ENCODE measurements at regions not wholly inside any gene's neighbourhood (a gene's known extent, or its start where the extent isn't known, plus 50 kb on each side); places are given as distances from the start of the nearest gene placed in this dataset.

DNA sequence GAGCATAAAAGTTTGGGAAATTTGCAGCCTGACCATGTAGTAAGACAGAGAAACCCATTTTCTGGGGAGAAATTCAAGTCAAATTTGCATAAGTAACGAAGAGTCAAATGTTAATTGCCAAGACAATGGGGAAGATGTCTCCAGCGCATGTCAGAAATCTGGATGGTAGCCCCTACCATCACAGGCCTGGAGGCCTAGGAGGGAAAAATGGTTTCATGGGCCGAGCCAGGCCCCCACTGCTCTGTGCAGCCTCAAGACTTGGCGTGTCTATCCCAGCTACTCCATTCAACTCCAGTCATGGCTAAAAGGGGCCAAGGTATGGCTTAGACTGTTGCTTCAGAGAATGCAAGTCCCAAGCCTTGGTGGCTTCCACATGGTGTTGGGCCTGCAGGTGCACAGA lies 269.8 kb downstream of the RFC3 start:
- H2AFZ ChIP-seq (ENCODE audit: low read length): no peak overlapping the region
- Mint-ChIP-seq H3K9me3 (peaks cover 28 to 40% of the 10 kb centered on the region in 2 experiments), H3K4me1 (no peaks in the 10 kb centered on the region), H3K4me3 (no peak overlapping the region), H3K27me3 (ENCODE audit: low read depth) (no peaks in the 10 kb centered on the region), H3K36me3 (ENCODE audit: insufficient read depth in 1 of 3, low read depth in 3 of 3) (peaks cover 11 to 38% (median 24%) of the 10 kb centered on the region in 3 experiments), H3K27ac (no peak overlapping the region)
- no peak overlapping the region for H4K8ac ChIP-seq (replicated peaks; ENCODE audit: insufficient read length, low read depth, low read length)
- no peak overlapping the region for H3K27ac ChIP-seq (ENCODE audit: insufficient read length, low read depth, low read length)
- WGBS (ENCODE audit: extremely low coverage, insufficient read length, low lambda C conversion rate): no CpG with 5 or more reads among the region's 4 CpGs
- H3K9ac ChIP-seq (ENCODE audit: extremely low read depth, insufficient read length, low read length): no peak overlapping the region
- no peak for DNase-seq
- H3K79me1 ChIP-seq (ENCODE audit: insufficient read depth, low read depth, low read length, poor library complexity, severe bottlenecking): no peaks in the 10 kb centered on the region
- no peak overlapping the region for H2BK5ac ChIP-seq (ENCODE audit: insufficient read length, low read length)
- no peak overlapping the region for H3K23ac ChIP-seq (ENCODE audit: insufficient read length, low read depth, low read length)
- H3K14ac ChIP-seq (ENCODE audit: insufficient read depth, low read length): no peak overlapping the region
- no peak overlapping the region for H3K4ac ChIP-seq (ENCODE audit: low read depth, low read length)
- no peak overlapping the region for H4K91ac ChIP-seq (ENCODE audit: insufficient read length, low read depth, low read length)
- TF ChIP-seq, protein P1, sequence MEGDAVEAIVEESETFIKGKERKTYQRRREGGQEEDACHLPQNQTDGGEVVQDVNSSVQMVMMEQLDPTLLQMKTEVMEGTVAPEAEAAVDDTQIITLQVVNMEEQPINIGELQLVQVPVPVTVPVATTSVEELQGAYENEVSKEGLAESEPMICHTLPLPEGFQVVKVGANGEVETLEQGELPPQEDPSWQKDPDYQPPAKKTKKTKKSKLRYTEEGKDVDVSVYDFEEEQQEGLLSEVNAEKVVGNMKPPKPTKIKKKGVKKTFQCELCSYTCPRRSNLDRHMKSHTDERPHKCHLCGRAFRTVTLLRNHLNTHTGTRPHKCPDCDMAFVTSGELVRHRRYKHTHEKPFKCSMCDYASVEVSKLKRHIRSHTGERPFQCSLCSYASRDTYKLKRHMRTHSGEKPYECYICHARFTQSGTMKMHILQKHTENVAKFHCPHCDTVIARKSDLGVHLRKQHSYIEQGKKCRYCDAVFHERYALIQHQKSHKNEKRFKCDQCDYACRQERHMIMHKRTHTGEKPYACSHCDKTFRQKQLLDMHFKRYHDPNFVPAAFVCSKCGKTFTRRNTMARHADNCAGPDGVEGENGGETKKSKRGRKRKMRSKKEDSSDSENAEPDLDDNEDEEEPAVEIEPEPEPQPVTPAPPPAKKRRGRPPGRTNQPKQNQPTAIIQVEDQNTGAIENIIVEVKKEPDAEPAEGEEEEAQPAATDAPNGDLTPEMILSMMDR (conservative IDR thresholded peaks at IDR 0.05): no peak
- H4K20me1 ChIP-seq (ENCODE audit: control insufficient read depth, insufficient read depth, insufficient read length): no peaks in the 10 kb centered on the region
- H2BK120ac ChIP-seq (ENCODE audit: low read depth, low read length, poor library complexity, severe bottlenecking): no peak overlapping the region
- peaks cover 8% of the 10 kb centered on the region for H3K9me3 ChIP-seq (ENCODE audit: control insufficient read depth, low read depth, low read length)
- H3K79me2 ChIP-seq (ENCODE audit: insufficient read depth, low read length): no peaks in the 10 kb centered on the region
- H2BK20ac ChIP-seq (ENCODE audit: low read depth, low read length, poor library complexity, severe bottlenecking): no peak overlapping the region
- H3K18ac ChIP-seq (ENCODE audit: insufficient read length, low read depth, low read length): no peak overlapping the region
- H2AK5ac ChIP-seq (ENCODE audit: insufficient read length, low read length): no peak overlapping the region
- no peak overlapping the region for H4K5ac ChIP-seq (ENCODE audit: insufficient read length, low read depth, low read length)
- no peaks in the 10 kb centered on the region for H3K4me1 ChIP-seq (ENCODE audit: insufficient read depth, low read length)
- H2BK12ac ChIP-seq (ENCODE audit: insufficient read length, low read depth, low read length): no peak overlapping the region
- H3K23me2 ChIP-seq (ENCODE audit: insufficient read length, low read depth, low read length, poor library complexity, severe bottlenecking): no peaks in the 10 kb centered on the region
- H3K27me3 ChIP-seq (ENCODE audit: insufficient read depth, low read length): no peaks in the 10 kb centered on the region
- H2BK15ac ChIP-seq (ENCODE audit: low read depth, low read length): no peak overlapping the region
- H3K4me2 ChIP-seq (ENCODE audit: insufficient read depth, insufficient read length, low read length): no peak overlapping the region
- H3T11ph ChIP-seq (ENCODE audit: low read length): no peak overlapping the region
- no peak overlapping the region for H3K56ac ChIP-seq (ENCODE audit: insufficient read length, low read depth, low read length)

All from H9 (cell line).